WTC11 (cell line): ENCODE measurements at regions not wholly inside any gene's neighbourhood (a gene's known extent, or its start where the extent isn't known, plus 50 kb on each side); places are given as distances from the start of the nearest gene placed in this dataset.

Experiments
- ATAC-seq: fragments of 200-7000 bp; cut with Tn5 transposase; 2 replicates; pipeline ENCODE4 v1.10.0; 2021; ENCODE audit warnings: mild to moderate bottlenecking, moderate library complexity
- CTCF ChIA-PET: fragments of 300-600 bp; sonication (Branson Sonifier 250); formaldehyde crosslinking; loops from one replicate; lab custom pipeline; 2021; ENCODE audit warnings: antibody characterized with exemption; lab: Charles Lee
- POLR2A ChIA-PET: fragments of 350-600 bp; sonication (Branson Sonifier 250); formaldehyde crosslinking; loops from one replicate; lab custom pipeline; 2021; ENCODE audit warnings: antibody characterized with exemption; lab: Charles Lee
- DNase-seq: peaks from one replicate; pipeline ENCODE4 v3.0.0; 2021; ENCODE audit warnings: low spot score
- H3K27ac Mint-ChIP-seq: 2 replicates; pipeline ENCODE4 v1.8.0; 2021; ENCODE audit warnings: mixed read lengths
- H3K27me3 Mint-ChIP-seq: 2 replicates; pipeline ENCODE4 v1.8.0; 2021; ENCODE audit warnings: low read depth, mild to moderate bottlenecking, moderate library complexity, mixed read lengths
- H3K36me3 Mint-ChIP-seq: 2 replicates; pipeline ENCODE4 v1.8.0; 2021; ENCODE audit warnings: mixed read lengths
- H3K4me1 Mint-ChIP-seq: 2 replicates; pipeline ENCODE4 v1.8.0; 2022; ENCODE audit warnings: mixed read lengths
- H3K4me3 Mint-ChIP-seq: 2 replicates; pipeline ENCODE4 v1.8.0; 2021; ENCODE audit warnings: mild to moderate bottlenecking, moderate library complexity, mixed read lengths
- H3K9me3 Mint-ChIP-seq: 2 replicates; pipeline ENCODE4 v1.8.0; 2021; ENCODE audit warnings: mixed read lengths
- EMX1 ChIP-seq: fragments of 250-450 bp; sonication (Bioruptor Pico); IDR thresholded peaks from 2 replicates; pipeline ENCODE4 v1.8.0; 2021; ENCODE audit warnings: mild to moderate bottlenecking
- FOXP1 ChIP-seq: sonication (generic); formaldehyde crosslinking; IDR thresholded peaks from 2 replicates; pipeline ENCODE4 v1.8.0; 2022; ENCODE audit warnings: missing genetic modification reagents, mild to moderate bottlenecking, moderate library complexity, borderline replicate concordance
- GTF2I ChIP-seq: fragments of 250-450 bp; sonication (Bioruptor Pico); conservative IDR thresholded peaks from 2 replicates; pipeline ENCODE4 v1.4.0; 2021; ENCODE audit warnings: mild to moderate bottlenecking
- RELA ChIP-seq: sonication (generic); formaldehyde crosslinking; IDR thresholded peaks from 2 replicates; pipeline ENCODE4 v1.8.1; 2022; ENCODE audit warnings: missing genetic modification reagents, mild to moderate bottlenecking, borderline replicate concordance
- SMAD4 ChIP-seq: sonication (generic); formaldehyde crosslinking; IDR thresholded peaks from 2 replicates; pipeline ENCODE4 v1.8.0; 2022; ENCODE audit warnings: mild to moderate bottlenecking, missing genetic modification reagents
- SOX15 ChIP-seq: fragments of 250-450 bp; sonication (Bioruptor Pico); IDR thresholded peaks from 2 replicates; pipeline ENCODE4 v1.9.0; 2021; ENCODE audit warnings: mild to moderate bottlenecking
- SP1 ChIP-seq: sonication (generic); formaldehyde crosslinking; conservative IDR thresholded peaks from 2 replicates; pipeline ENCODE4 v1.8.1; 2022; ENCODE audit warnings: missing genetic modification reagents
- TEAD1 ChIP-seq: sonication (generic); formaldehyde crosslinking; IDR thresholded peaks from 2 replicates; pipeline ENCODE4 v1.8.0; 2022; ENCODE audit warnings: mild to moderate bottlenecking, missing genetic modification reagents
- ZBTB21 ChIP-seq: sonication (generic); formaldehyde crosslinking; IDR thresholded peaks from 2 replicates; pipeline ENCODE4 v1.8.1; 2023; ENCODE audit warnings: mild to moderate bottlenecking, missing genetic modification reagents, borderline replicate concordance
- ZNF121 ChIP-seq: sonication (generic); formaldehyde crosslinking; IDR thresholded peaks from 2 replicates; pipeline ENCODE4 v1.8.0; 2023; ENCODE audit warnings: missing genetic modification reagents
- ZNF138 ChIP-seq: sonication (generic); formaldehyde crosslinking; conservative IDR thresholded peaks from 2 replicates; pipeline ENCODE4 v1.8.1; 2022; ENCODE audit warnings: mild to moderate bottlenecking, moderate library complexity, missing genetic modification reagents
- TF ChIP-seq, protein P1 (sequence below): sonication (generic); formaldehyde crosslinking; IDR thresholded peaks from 2 replicates; pipeline ENCODE4 v1.8.1; 2023; ENCODE audit warnings: mild to moderate bottlenecking, moderate library complexity, missing genetic modification reagents
- TF ChIP-seq, protein P2 (sequence below): sonication (generic); formaldehyde crosslinking; IDR thresholded peaks from 2 replicates; pipeline ENCODE4 v1.8.1; 2023; ENCODE audit warnings: mild to moderate bottlenecking, missing genetic modification reagents
- TF ChIP-seq, protein P3 (sequence below): fragments of 250-450 bp; sonication (Bioruptor Pico); IDR thresholded peaks from 2 replicates; pipeline ENCODE4 v1.9.0; 2021; ENCODE audit warnings: mild to moderate bottlenecking
- TF ChIP-seq, protein P4 (sequence below): fragments of 250-450 bp; sonication (Bioruptor Pico); IDR thresholded peaks from 2 replicates; pipeline ENCODE4 v2.1.2; 2022; ENCODE audit warnings: mild to moderate bottlenecking, moderate library complexity
- TF ChIP-seq, protein P5 (sequence below): sonication (generic); formaldehyde crosslinking; conservative IDR thresholded peaks from 2 replicates; pipeline ENCODE4 v1.8.1; 2022; ENCODE audit warnings: mild to moderate bottlenecking, missing genetic modification reagents
- TF ChIP-seq, protein P6 (sequence below): sonication (generic); formaldehyde crosslinking; IDR thresholded peaks from 2 replicates; pipeline ENCODE4 v1.8.1; 2022; ENCODE audit warnings: low read depth, mild to moderate bottlenecking, moderate library complexity, missing genetic modification reagents, borderline replicate concordance

DNA sequence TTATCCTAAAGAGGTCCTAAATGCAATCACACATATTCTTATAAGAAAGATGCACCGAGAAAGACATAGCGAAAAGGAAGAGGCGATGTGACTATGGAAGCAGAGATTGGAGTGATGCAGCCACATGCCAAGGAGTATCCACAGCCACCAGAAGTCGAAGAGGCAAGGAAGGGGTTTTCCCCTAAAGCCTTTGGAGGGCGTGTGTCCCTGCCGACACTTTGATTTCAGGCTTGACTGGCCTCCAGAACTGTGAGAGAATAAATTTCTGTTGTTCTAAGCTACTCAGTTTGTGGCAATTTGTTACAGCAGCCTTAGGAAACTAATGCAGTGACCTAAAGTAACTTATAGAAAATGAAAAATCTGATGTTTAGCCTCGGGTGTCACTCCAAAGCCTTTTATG lies 179.5 kb upstream of the CITED2 start (continued):
- TF ChIP-seq FOXP1 (CRISPR knock-in tag), result no peak
- TF ChIP-seq TEAD1, result no peak
- TF ChIP-seq, protein P1, sequence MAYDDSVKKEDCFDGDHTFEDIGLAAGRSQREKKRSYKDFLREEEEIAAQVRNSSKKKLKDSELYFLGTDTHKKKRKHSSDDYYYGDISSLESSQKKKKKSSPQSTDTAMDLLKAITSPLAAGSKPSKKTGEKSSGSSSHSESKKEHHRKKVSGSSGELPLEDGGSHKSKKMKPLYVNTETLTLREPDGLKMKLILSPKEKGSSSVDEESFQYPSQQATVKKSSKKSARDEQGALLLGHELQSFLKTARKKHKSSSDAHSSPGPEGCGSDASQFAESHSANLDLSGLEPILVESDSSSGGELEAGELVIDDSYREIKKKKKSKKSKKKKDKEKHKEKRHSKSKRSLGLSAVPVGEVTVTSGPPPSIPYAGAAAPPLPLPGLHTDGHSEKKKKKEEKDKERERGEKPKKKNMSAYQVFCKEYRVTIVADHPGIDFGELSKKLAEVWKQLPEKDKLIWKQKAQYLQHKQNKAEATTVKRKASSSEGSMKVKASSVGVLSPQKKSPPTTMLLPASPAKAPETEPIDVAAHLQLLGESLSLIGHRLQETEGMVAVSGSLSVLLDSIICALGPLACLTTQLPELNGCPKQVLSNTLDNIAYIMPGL, result no peak
- TF ChIP-seq ZBTB21 (CRISPR knock-in tag), result no peak
- no peak for TF ChIP-seq SP1 (CRISPR knock-in tag)
- TF ChIP-seq, protein P2, sequence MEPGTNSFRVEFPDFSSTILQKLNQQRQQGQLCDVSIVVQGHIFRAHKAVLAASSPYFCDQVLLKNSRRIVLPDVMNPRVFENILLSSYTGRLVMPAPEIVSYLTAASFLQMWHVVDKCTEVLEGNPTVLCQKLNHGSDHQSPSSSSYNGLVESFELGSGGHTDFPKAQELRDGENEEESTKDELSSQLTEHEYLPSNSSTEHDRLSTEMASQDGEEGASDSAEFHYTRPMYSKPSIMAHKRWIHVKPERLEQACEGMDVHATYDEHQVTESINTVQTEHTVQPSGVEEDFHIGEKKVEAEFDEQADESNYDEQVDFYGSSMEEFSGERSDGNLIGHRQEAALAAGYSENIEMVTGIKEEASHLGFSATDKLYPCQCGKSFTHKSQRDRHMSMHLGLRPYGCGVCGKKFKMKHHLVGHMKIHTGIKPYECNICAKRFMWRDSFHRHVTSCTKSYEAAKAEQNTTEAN (CRISPR knock-in tag), result no peak
- TF ChIP-seq SOX15 (CRISPR knock-in tag), result no peak
- no peak for TF ChIP-seq RELA (CRISPR knock-in tag)
- TF ChIP-seq, protein P3, sequence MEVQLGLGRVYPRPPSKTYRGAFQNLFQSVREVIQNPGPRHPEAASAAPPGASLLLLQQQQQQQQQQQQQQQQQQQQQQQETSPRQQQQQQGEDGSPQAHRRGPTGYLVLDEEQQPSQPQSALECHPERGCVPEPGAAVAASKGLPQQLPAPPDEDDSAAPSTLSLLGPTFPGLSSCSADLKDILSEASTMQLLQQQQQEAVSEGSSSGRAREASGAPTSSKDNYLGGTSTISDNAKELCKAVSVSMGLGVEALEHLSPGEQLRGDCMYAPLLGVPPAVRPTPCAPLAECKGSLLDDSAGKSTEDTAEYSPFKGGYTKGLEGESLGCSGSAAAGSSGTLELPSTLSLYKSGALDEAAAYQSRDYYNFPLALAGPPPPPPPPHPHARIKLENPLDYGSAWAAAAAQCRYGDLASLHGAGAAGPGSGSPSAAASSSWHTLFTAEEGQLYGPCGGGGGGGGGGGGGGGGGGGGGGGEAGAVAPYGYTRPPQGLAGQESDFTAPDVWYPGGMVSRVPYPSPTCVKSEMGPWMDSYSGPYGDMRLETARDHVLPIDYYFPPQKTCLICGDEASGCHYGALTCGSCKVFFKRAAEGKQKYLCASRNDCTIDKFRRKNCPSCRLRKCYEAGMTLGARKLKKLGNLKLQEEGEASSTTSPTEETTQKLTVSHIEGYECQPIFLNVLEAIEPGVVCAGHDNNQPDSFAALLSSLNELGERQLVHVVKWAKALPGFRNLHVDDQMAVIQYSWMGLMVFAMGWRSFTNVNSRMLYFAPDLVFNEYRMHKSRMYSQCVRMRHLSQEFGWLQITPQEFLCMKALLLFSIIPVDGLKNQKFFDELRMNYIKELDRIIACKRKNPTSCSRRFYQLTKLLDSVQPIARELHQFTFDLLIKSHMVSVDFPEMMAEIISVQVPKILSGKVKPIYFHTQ (CRISPR knock-in tag), result no peak
- TF ChIP-seq, protein P4, sequence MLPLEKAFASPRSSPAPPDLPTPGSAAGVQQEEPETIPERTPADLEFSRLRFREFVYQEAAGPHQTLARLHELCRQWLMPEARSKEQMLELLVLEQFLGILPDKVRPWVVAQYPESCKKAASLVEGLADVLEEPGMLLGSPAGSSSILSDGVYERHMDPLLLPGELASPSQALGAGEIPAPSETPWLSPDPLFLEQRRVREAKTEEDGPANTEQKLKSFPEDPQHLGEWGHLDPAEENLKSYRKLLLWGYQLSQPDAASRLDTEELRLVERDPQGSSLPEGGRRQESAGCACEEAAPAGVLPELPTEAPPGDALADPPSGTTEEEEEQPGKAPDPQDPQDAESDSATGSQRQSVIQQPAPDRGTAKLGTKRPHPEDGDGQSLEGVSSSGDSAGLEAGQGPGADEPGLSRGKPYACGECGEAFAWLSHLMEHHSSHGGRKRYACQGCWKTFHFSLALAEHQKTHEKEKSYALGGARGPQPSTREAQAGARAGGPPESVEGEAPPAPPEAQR (CRISPR knock-in tag), result no peak
- no peak for TF ChIP-seq ZNF138 (CRISPR knock-in tag)
- TF ChIP-seq, protein P5, sequence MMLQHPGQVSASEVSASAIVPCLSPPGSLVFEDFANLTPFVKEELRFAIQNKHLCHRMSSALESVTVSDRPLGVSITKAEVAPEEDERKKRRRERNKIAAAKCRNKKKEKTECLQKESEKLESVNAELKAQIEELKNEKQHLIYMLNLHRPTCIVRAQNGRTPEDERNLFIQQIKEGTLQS (CRISPR knock-in tag), result no peak
- no peak for TF ChIP-seq ZNF121
- TF ChIP-seq GTF2I (CRISPR knock-in tag), result no peak

DNA sequence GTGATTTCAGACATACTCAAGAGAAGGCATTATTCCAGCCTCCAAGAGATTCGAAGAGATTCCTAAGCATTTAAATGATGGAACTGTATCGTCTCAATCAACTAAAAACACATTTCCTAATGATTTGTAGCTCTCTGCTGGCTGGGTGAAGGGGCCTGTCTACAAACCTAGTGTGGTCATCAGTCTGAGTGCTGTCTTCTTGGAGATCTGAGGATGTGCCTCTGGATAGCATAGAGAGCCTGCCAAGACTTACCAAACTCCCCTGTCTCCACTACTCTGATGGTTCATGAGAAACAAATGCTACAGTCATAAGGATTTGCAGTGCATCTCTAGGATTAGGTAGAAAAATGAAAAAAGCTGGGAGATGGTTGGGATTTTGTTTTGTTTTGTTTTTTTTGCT lies 176.9 kb upstream of the CITED2 start:
- TF ChIP-seq, protein P2 (CRISPR knock-in tag), result no peak
- TF ChIP-seq, protein P6, sequence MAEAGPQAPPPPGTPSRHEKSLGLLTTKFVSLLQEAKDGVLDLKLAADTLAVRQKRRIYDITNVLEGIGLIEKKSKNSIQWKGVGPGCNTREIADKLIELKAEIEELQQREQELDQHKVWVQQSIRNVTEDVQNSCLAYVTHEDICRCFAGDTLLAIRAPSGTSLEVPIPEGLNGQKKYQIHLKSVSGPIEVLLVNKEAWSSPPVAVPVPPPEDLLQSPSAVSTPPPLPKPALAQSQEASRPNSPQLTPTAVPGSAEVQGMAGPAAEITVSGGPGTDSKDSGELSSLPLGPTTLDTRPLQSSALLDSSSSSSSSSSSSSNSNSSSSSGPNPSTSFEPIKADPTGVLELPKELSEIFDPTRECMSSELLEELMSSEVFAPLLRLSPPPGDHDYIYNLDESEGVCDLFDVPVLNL, result no peak
- TF ChIP-seq GTF2I (CRISPR knock-in tag) (no peak), RELA (CRISPR knock-in tag) (no peak), SMAD4 (CRISPR knock-in tag) (no peak), EMX1 (CRISPR knock-in tag) (no peak)
- ATAC-seq (no peak), DNase-seq (no peak)
- no peak overlapping the region for H3K4me3 Mint-ChIP-seq
- CTCF ChIA-PET, result interaction anchor here (0.6 kb wide), 1 partner anchor 67 kb away, joined by 3 read pairs; no protein-coding TSS in a partner anchor
- no peak overlapping the region for H3K27ac Mint-ChIP-seq
- no peaks in the 10 kb centered on the region for H3K27me3 Mint-ChIP-seq
- no peaks in the 10 kb centered on the region for H3K9me3 Mint-ChIP-seq
- H3K36me3 Mint-ChIP-seq, result no peaks in the 10 kb centered on the region
- peaks cover 22% of the 10 kb centered on the region for H3K4me1 Mint-ChIP-seq
- POLR2A ChIA-PET, result no interaction called here
